GM21786 (cell line): ENCODE measurements at regions not wholly inside any gene's neighbourhood (a gene's known extent, or its start where the extent isn't known, plus 50 kb on each side); places are given as distances from the start of the nearest gene placed in this dataset.

ENCODE experiments used
- ATAC-seq: cut with Tn5 transposase; IDR thresholded peaks from one replicate; pipeline ENCODE4 v1.9.1; 2021; ENCODE audit not compliant: unreplicated experiment

GRCh38 chr2:12161085-12161484 is 414.7 kb downstream of the LPIN1 start:
- no peak for ATAC-seq

GRCh38 chr2:12162269-12163247 is 416.1 kb downstream of the LPIN1 start:
- ATAC-seq: no peak

- ATAC-seq: no peak
These were observed 417.4 kb downstream of the LPIN1 start for GRCh38 chr2:12163866-12164265.

DNA sequence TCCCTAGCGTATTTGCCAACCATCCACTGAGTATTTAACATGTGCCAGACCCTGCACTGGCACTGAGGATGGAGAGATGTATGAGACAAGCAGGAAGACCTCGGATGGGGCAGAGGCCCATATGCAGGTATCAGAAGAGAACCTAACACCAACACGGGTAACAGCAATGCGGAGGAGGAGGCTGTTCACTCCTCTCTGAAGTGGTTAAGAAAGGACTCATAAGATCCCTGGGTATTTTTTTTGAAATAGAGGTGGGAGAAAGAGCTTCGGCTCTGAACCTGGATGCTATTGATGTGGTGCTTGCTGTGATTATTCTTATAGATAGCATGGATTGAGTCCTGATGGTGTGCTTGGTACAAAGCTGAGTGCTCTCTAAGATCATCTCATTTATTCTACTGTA is 418.3 kb downstream of the LPIN1 start:
- no peak for ATAC-seq

DNA sequence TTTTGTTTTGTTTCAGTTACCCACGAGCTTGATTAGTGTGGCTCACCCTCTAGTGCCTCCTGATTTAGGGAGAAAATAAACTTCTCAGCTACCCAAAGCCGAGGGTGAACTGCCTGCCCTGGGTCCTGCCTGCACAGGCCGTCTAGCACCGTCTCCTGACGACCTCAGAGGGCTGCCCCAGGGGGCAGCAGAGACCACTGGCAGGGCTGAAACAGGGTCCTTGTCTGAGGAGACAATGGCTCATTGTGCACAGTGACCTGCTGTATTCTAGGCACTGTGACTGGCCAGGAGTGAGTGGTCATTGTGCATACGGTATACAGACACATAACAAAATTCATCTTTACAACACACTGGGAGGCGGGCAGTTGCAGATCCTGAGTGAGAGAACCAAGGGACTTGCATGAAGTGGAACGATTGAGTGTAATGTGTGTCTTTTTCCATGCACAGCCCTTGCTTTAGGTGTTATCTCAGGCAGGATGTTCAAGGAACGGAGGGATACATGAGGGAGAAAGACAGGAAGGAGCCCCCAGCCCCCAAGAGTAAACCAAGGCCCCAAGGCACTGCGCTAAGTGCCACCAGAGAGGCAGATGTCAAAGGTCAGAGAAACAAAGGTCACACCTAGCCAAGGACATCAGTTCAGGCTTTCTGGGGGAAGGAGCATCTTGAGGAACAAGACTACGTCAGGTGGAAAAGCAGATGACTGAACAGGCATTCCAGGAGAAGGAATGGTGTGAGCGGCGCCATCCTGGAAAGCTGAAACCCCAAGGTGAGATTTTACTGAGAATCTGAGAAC is 421.3 kb downstream of the LPIN1 start:
- no peak for ATAC-seq

GRCh38 chr2:12168354-12168753 is 421.9 kb downstream of the LPIN1 start:
- ATAC-seq: no peak

DNA sequence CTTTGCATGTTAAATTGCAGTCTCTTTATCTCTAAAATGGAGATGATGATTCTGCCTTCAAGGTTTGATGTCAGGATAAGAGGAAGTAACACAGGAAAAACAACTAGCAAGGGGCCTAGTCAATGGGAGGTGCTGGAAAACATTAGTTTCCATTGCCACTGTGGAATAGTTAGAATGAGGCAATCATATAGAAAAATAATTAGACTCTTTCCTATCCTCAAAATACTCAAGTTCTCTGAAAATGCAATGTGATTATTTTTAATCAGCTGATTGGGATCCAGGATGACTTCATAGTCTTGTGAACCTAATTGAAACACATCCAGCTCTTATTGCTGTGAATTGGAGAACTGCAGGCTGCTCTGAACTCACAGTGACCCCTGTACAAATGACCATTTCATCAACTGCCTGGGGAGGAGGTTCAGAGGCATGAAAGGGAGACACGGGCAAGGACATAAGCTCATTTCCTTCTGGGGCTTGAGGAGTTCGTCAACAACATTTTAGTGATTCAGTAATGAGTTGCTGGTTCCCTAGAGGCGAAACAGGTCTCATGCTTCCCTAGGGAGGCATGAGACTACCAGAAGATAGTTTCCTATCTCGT is 422.5 kb downstream of the LPIN1 start:
- ATAC-seq: peak; percentile 51

DNA sequence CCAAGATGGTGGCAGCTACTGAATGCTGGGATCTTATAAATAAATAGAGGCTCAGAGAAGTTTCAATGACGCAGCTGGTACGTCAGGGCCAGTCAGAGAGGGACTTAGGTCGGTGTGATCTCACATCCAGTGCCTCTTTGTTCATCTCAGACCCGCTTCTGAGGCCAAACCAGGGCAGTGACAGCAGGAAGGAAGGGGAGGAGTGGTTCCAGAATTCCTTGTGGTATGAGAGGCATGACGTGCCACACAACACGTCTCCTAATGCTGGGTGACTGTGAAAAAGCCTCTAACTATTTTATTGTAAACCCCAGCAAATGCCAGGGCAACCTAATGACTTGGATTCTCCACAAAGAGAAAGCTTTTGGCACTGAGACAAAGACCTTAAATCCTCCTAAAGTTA is 423.3 kb downstream of the LPIN1 start:
- ATAC-seq: no peak

DNA sequence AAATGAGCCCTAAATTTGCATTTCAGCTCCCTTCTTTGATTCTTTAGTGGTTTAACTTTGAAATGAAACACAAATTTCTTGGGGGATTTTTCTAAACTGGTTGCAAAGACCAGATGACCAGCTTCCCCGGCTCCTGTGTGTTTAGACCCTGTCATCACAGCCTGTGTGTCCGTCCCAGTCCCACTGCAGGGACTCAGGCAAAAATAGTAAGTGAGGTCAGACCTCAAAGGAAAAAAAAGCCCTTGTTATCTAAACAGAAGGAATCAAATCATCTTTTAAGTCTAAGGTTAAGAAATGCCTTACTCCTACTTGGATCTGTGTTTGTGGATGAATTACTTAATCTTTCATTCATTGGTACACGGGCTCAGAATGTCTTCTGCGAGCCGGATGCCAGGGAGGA is 423.7 kb downstream of the LPIN1 start:
- ATAC-seq: no peak

GRCh38 chr2:12173271-12173942 is 427.0 kb downstream of the LPIN1 start:
- no peak for ATAC-seq

- ATAC-seq: no peak
These were observed 427.5 kb downstream of the LPIN1 start for GRCh38 chr2:12173943-12174340.

- ATAC-seq: no peak
These were observed 428.9 kb downstream of the LPIN1 start for GRCh38 chr2:12175323-12175722.

DNA sequence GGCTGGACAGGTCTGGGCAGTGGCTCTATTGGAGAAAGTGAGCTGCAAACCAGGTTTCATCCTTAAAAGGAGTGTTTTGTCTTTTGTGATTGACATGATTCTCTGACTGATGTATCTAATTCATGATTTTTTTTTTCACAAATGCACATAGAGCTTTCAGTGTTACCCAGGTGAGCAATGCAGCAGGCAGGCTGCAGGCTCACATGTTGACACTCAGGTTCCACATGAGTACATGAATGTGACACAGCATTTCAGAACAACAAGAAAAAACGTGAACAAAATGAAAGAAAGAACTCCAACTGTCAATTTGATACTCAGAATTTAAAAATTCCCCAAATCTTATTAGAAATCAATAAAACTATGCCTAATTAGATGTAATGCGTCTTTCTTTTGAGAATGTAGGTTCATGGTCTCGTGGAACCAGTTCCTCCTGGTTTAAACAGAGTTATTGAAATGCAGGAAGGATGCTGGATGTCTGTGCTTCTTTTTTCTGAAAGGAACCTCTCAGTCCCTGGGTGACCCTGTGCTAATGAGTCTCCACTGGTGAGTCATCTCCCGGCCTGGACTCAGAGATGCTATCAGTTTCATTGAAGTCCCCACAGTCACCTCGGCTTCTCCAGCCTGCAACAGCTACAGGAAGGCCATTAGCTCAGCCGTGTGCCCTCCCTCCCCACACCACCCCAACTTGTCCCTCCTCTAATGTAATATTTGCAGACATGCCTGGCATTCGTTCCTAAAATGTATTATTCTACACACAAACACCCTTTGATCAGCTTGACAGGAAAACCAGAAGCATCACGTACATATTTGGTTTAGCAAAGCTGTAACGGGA is 430.4 kb downstream of the LPIN1 start:
- peak; percentile 88 for ATAC-seq

- ATAC-seq: peak; percentile 72
These were observed 431.2 kb downstream of the LPIN1 start for GRCh38 chr2:12177455-12178288.

DNA sequence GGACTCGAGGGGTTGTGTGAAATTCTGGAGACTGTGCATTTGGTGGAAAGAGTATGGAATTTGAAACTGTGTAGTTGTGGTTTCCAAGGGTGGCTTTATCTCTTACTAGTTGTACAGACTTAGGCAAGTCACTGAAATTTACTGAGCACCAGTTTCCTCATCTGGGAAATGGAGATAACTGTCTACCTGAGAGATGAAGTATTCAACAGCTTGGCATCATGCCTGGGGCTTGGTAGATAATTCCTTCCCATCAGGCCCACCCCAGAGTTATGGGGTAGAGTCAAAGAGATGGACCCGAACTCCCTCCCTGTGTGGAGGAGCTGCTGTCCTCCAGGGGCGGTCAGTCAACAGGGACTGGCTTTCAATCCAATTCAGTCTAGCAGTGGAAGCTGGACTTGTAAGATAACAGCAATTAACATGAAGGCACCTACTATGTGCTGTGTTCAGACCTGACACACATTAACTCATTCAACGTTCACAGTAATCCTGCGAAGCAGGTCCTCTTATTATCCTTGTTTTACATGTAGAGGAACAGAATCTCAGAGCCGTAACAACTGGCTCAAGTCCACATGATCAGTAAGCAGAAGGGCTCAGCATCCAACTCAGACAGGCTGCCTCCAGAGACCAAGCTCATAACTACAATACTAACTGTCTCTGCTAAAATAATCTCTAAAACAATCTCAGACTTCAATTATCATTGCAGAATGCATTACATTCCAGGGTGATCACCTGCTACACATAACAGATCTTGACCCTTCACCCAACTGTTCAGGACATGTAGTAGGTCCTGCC is 432.1 kb downstream of the LPIN1 start:
- ATAC-seq: no peak

- ATAC-seq: no peak
These were observed 433.6 kb downstream of the LPIN1 start for GRCh38 chr2:12180031-12180430.

DNA sequence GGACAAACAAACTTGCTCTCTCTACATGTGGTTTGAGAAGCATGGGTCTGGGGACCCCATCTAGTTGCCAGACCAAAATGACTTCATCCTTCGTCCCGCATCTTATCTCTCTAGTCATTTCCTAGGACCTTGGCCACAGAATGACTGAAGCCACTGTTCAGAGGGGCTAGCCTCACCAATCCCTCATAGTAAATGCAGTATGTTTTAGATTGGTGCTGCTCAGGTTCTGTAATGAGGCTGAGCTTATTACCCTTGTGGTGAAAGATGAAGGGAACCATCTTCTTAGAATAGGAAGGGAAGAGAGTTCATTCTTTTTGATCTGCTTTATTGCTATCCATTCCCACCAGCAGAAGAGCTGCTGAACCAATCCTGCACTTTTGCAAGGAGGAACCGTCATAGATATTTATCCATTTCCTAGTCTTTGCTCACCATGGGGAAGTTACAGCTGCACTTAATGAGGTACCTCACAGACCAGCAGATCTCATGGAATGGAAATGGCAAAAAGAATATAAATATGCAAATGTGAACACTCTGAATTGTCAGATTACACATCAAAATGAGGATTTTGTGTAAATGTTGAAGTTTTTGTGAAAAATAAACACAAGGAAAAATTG is 436.7 kb downstream of the LPIN1 start:
- ATAC-seq: no peak

DNA sequence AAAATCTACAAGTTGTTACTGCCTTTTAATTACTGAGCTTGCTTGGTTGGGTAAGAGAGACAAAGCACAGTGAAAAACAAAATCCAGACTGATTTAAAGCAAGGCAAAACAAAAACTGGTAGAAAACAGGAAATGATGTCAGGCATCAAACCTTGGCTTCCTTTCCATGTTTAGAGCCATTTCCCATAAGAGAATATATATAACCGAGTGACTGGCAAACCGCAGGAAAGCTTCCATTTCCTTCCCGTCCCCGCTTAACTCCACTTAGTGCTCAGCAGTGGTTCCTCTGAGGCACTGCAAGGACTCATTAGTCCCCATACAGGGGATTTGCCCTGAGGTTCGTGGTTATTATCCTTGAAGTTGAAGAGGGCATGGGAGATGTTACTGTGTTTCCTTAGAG is 446.3 kb downstream of the LPIN1 start:
- no peak for ATAC-seq
